Rectal smooth muscle tissue (tissue), 1 donor: ENCODE measurements at regions not wholly inside any gene's neighbourhood (a gene's known extent, or its start where the extent isn't known, plus 50 kb on each side); places are given as distances from the start of the nearest gene placed in this dataset.
"Not testable (repeated sequence)": the region's sequence is repeated elsewhere in the genome, so short reads cannot be mapped to it uniquely, and the experiment has no call there.

Source experiments
- H3K27ac ChIP-seq: one replicate; pipeline ENCODE4 v1.7.0; 2013; ENCODE audit warnings: low read depth, low read length, inconsistent platforms
- H3K27me3 ChIP-seq: one replicate; pipeline ENCODE4 v1.7.0; 2013; ENCODE audit warnings: low read length; ENCODE audit not compliant: control insufficient read depth, insufficient read depth
- H3K36me3 ChIP-seq: one replicate; pipeline ENCODE4 v1.7.0; 2013; ENCODE audit warnings: low read length; ENCODE audit not compliant: control insufficient read depth, insufficient read depth
- H3K4me1 ChIP-seq: one replicate; pipeline ENCODE4 v1.7.0; 2013; ENCODE audit warnings: low read length; ENCODE audit not compliant: control insufficient read depth, insufficient read depth
- H3K4me3 ChIP-seq: one replicate; pipeline ENCODE4 v1.7.0; 2013; ENCODE audit warnings: low read length
- H3K9ac ChIP-seq: one replicate; pipeline ENCODE4 v1.7.0; 2013; ENCODE audit warnings: low read length

GRCh38 chr7:106566672-106567071, 94.3 kb downstream of the CCDC71L start:
- Histone ChIP-seq H3K27ac (no peak overlapping the region), H3K36me3 (no peaks in the 10 kb centered on the region), H3K27me3 (no peaks in the 10 kb centered on the region), H3K4me3 (no peak overlapping the region), H3K4me1 (no peaks in the 10 kb centered on the region), H3K9ac (no peak overlapping the region)

GRCh38 chr7:106566196-106566595, 94.8 kb downstream of the CCDC71L start:
- Histone ChIP-seq H3K27me3 (no peaks in the 10 kb centered on the region), H3K4me3 (no peak overlapping the region), H3K9ac (no peak overlapping the region), H3K36me3 (no peaks in the 10 kb centered on the region), H3K4me1 (no peaks in the 10 kb centered on the region), H3K27ac (no peak overlapping the region)

GRCh38 chr7:106565428-106565827, 95.5 kb downstream of the CCDC71L start:
- no peaks in the 10 kb centered on the region for H3K36me3 ChIP-seq
- no peak overlapping the region for H3K27ac ChIP-seq
- H3K9ac ChIP-seq, result no peak overlapping the region
- H3K4me1 ChIP-seq, result no peaks in the 10 kb centered on the region
- H3K27me3 ChIP-seq, result no peaks in the 10 kb centered on the region
- no peak overlapping the region for H3K4me3 ChIP-seq

- no peaks in the 10 kb centered on the region for H3K36me3 ChIP-seq
- no peaks in the 10 kb centered on the region for H3K27me3 ChIP-seq
- no peaks in the 10 kb centered on the region for H3K4me1 ChIP-seq
- no peak overlapping the region for H3K4me3 ChIP-seq
- H3K27ac ChIP-seq, result no peak overlapping the region
- H3K9ac ChIP-seq, result no peak overlapping the region
Measured at GRCh38 chr7:106563466-106564150, 97.3 kb downstream of the CCDC71L start.

GRCh38 chr7:106562711-106563366, 98.1 kb downstream of the CCDC71L start:
- H3K27ac ChIP-seq, result no peak overlapping the region
- no peaks in the 10 kb centered on the region for H3K27me3 ChIP-seq
- H3K4me1 ChIP-seq, result no peaks in the 10 kb centered on the region
- H3K4me3 ChIP-seq, result no peak overlapping the region
- no peak overlapping the region for H3K9ac ChIP-seq
- no peaks in the 10 kb centered on the region for H3K36me3 ChIP-seq

GRCh38 chr7:106561666-106562411, 99.1 kb downstream of the CCDC71L start:
- H3K9ac ChIP-seq, result no peak overlapping the region

GRCh38 chr7:106561151-106561550, 99.8 kb downstream of the CCDC71L start:
- Histone ChIP-seq H3K9ac (no peak overlapping the region), H3K4me3 (no peak overlapping the region), H3K27ac (no peak overlapping the region), H3K36me3 (no peaks in the 10 kb centered on the region), H3K4me1 (no peaks in the 10 kb centered on the region), H3K27me3 (no peaks in the 10 kb centered on the region)

More at GRCh38 chr7:106561666-106562411, 99.1 kb downstream of the CCDC71L start:
- Histone ChIP-seq H3K36me3 (no peaks in the 10 kb centered on the region), H3K4me3 (no peak overlapping the region), H3K27ac (no peak overlapping the region), H3K4me1 (no peaks in the 10 kb centered on the region), H3K27me3 (no peaks in the 10 kb centered on the region)

GRCh38 chr7:106560482-106560881, 100.5 kb downstream of the CCDC71L start:
- Histone ChIP-seq H3K27ac (no peak overlapping the region), H3K36me3 (no peaks in the 10 kb centered on the region), H3K27me3 (no peaks in the 10 kb centered on the region), H3K4me1 (no peaks in the 10 kb centered on the region), H3K9ac (no peak overlapping the region), H3K4me3 (no peak overlapping the region)

- H3K4me1 ChIP-seq, H3K27ac ChIP-seq, H3K27me3 ChIP-seq, H3K4me3 ChIP-seq, H3K9ac ChIP-seq, H3K36me3 ChIP-seq: not testable (repeated sequence)
Measured at GRCh38 chr7:106556244-106556643, 104.7 kb downstream of the CCDC71L start.

GRCh38 chr7:106554623-106555022, 106.3 kb downstream of the CCDC71L start:
- H3K4me3 ChIP-seq, H3K27me3 ChIP-seq, H3K27ac ChIP-seq, H3K36me3 ChIP-seq, H3K4me1 ChIP-seq, H3K9ac ChIP-seq: not testable (repeated sequence)

GRCh38 chr7:106553446-106553836, 107.5 kb downstream of the CCDC71L start:
- no peaks in the 10 kb centered on the region for H3K27me3 ChIP-seq
- no peaks in the 10 kb centered on the region for H3K4me1 ChIP-seq
- no peak overlapping the region for H3K27ac ChIP-seq
- no peaks in the 10 kb centered on the region for H3K36me3 ChIP-seq
- no peak overlapping the region for H3K9ac ChIP-seq
- H3K4me3 ChIP-seq, result no peak overlapping the region

- no peaks in the 10 kb centered on the region for H3K27me3 ChIP-seq
- H3K27ac ChIP-seq, result no peak overlapping the region
- H3K4me1 ChIP-seq, result no peaks in the 10 kb centered on the region
- H3K4me3 ChIP-seq, result no peak overlapping the region
- no peak overlapping the region for H3K9ac ChIP-seq
- no peaks in the 10 kb centered on the region for H3K36me3 ChIP-seq
Measured at GRCh38 chr7:106552645-106553445, 108.1 kb downstream of the CCDC71L start.
